Suprapubic skin (tissue), 3 donors: ENCODE measurements at regions not wholly inside any gene's neighbourhood (a gene's known extent, or its start where the extent isn't known, plus 50 kb on each side); places are given as distances from the start of the nearest gene placed in this dataset.

ENCODE experiments used
- CTCF ChIP-seq, 2 donors: fragments of 200-600 bp in 1 of 2; fragments of 450-650 bp in 1 of 2; sonication (generic) in 1 of 2; IDR thresholded peaks; one replicate each; pipeline ENCODE4 v1.5.1; 2016 to 2019; ENCODE audit warnings: antibody characterized with exemption in 2 of 2, mild to moderate bottlenecking in 1 of 2, moderate library complexity in 1 of 2
- EP300 ChIP-seq: sonication (generic); formaldehyde crosslinking; IDR thresholded peaks from one replicate; pipeline ENCODE4 v1.6.1; 2017; ENCODE audit warnings: antibody characterized with exemption
- POLR2A ChIP-seq, 2 donors: fragments of 450-650 bp; IDR thresholded peaks; one replicate each; pipeline ENCODE4 v1.6.1; 2017; ENCODE audit warnings: antibody characterized with exemption in 2 of 2, mild to moderate bottlenecking in 2 of 2, moderate library complexity in 2 of 2

- no peak for TF ChIP-seq CTCF (IDR thresholded peaks at IDR 0.05)
- no peak for TF ChIP-seq POLR2A (IDR thresholded peaks at IDR 0.05)
- no peak for TF ChIP-seq EP300
Observed at GRCh38 chr10:43872644-43873043, 224.0 kb upstream of the ZNF32 start.
